HepG2 (cell line): ENCODE measurements at regions not wholly inside any gene's neighbourhood (a gene's known extent, or its start where the extent isn't known, plus 50 kb on each side); places are given as distances from the start of the nearest gene placed in this dataset.

Experiments used
- ATAC-seq: fragments of 200-7000 bp; cut with Tn5 transposase; 3 replicates; pipeline ENCODE4 v1.9.1; 2020; ENCODE audit warnings: mild to moderate bottlenecking, moderate library complexity
- BruUV-seq: library from RNA; stranded (reverse); fragments of 400-500 nt; replicated peaks from 2 replicates; lab custom pipeline; 2021; lab: Mats Ljungman, UMichigan
- CTCF ChIA-PET: fragments of 300-600 bp; formaldehyde crosslinking; extraction: SDS; loops from one replicate; lab custom pipeline; 2021; ENCODE audit warnings: low total read pairs, inconsistent platforms, low intra/inter-chr PET ratio; lab: Yijun Ruan, JAX
- POLR2A ChIA-PET: fragments of 350-600 bp; sonication (Branson Sonifier 250); formaldehyde crosslinking; loops from one replicate; lab custom pipeline; 2020; ENCODE audit warnings: antibody characterized with exemption, inconsistent platforms; lab: Yijun Ruan, JAX
- DNase-seq: peaks from one replicate; pipeline ENCODE4 v3.0.0-alpha.2; 2015; ENCODE audit warnings: low spot score
- FAIRE-seq: peaks from 3 replicates; lab custom pipeline; 2011; peaks lifted over from hg19 to GRCh38; lab: Jason Lieb, UNC
- H2AFZ ChIP-seq: one replicate; pipeline ENCODE4 v1.6.1; 2011; ENCODE audit warnings: low read length, inconsistent platforms
- H3K27ac ChIP-seq: fragments of 300-600 bp; 3 replicates; pipeline ENCODE4 v1.8.0; 2011; ENCODE audit warnings: mixed run types, mild to moderate bottlenecking, mixed read lengths, low read length, inconsistent platforms; ENCODE audit not compliant: insufficient read depth; ENCODE audit errors: extremely low read length
- H3K27me3 ChIP-seq, 2 experiments: fragments of 200-600 bp in 1 of 2; 2 replicates in 1 of 2; 3 replicates in 1 of 2; pipeline versions ENCODE4 v1.6.0 to v1.8.0; 2011; ENCODE audit warnings: low read length in 2 of 2, mild to moderate bottlenecking in 2 of 2, moderate library complexity in 2 of 2, inconsistent platforms in 1 of 2; ENCODE audit not compliant: insufficient read depth in 2 of 2, control insufficient read depth in 1 of 2
- H3K36me3 ChIP-seq, 2 experiments: fragments of 200-600 bp in 1 of 2; replicated peaks in 1 of 2; 2 replicates in 1 of 2; 3 replicates in 1 of 2; pipeline versions ENCODE4 v1.5.1 to v1.8.0; 2011; ENCODE audit warnings: low read length in 2 of 2, inconsistent platforms in 1 of 2; ENCODE audit not compliant: insufficient read depth in 2 of 2, control insufficient read depth in 1 of 2
- H3K4me1 ChIP-seq: 2 replicates; pipeline ENCODE4 v1.5.1; 2012; ENCODE audit warnings: low read length, inconsistent platforms; ENCODE audit not compliant: insufficient read depth
- H3K4me2 ChIP-seq: 2 replicates; pipeline ENCODE4 v1.6.0; 2011; ENCODE audit warnings: low read depth, low read length, inconsistent platforms
- H3K4me3 ChIP-seq, 3 experiments: fragments of 200-600 bp in 1 of 3; sonication (generic), shearing (Covaris generic) in 1 of 3; replicated peaks in 1 of 3; 2 replicates each; pipeline ENCODE4 v1.5.1; 2011 to 2016; ENCODE audit warnings: low read length in 3 of 3, inconsistent platforms in 2 of 3, low read depth in 2 of 3, mild to moderate bottlenecking in 2 of 3, control low read depth in 1 of 3, mixed read lengths in 1 of 3; ENCODE audit not compliant: insufficient read depth in 1 of 3
- H3K79me2 ChIP-seq: one replicate; pipeline ENCODE4 v1.6.1; 2011; ENCODE audit warnings: low read length, inconsistent platforms; ENCODE audit not compliant: insufficient read depth
- H3K9ac ChIP-seq: 2 replicates; pipeline ENCODE4 v1.6.0; 2011; ENCODE audit warnings: mild to moderate bottlenecking, low read depth, low read length, inconsistent platforms; ENCODE audit not compliant: insufficient read depth
- H3K9me3 ChIP-seq: 2 replicates; pipeline ENCODE4 v1.5.1; 2012; ENCODE audit warnings: mild to moderate bottlenecking, low read length
- H4K20me1 ChIP-seq: 2 replicates; pipeline ENCODE4 v1.6.0; 2011; ENCODE audit warnings: inconsistent platforms, mild to moderate bottlenecking, low read length, moderate library complexity; ENCODE audit not compliant: insufficient read depth
- MEIS2 ChIP-seq: sonication (generic); formaldehyde crosslinking; IDR thresholded peaks from 2 replicates; pipeline ENCODE4 v1.9.0; 2021; ENCODE audit warnings: mild to moderate bottlenecking, missing genetic modification reagents
- ZBED4 ChIP-seq: sonication (generic); formaldehyde crosslinking; IDR thresholded peaks from 2 replicates; pipeline ENCODE4 v1.4.0; 2020; ENCODE audit warnings: missing genetic modification reagents, borderline replicate concordance
- ZNF687 ChIP-seq: sonication (generic); formaldehyde crosslinking; IDR thresholded peaks from 2 replicates; pipeline ENCODE4 v1.5.1; 2020; ENCODE audit warnings: mild to moderate bottlenecking, missing genetic modification reagents, moderate library complexity
- WGBS: methylation state at CpG from one replicate; pipeline ENCODE4 v1.1.6; 2017; ENCODE audit warnings: low lambda C conversion rate; 5-methylcytosine and 5-hydroxymethylcytosine counted together
- in situ Hi-C: cut with HindIII; loops from 2 replicates; pipeline ENCODE4 v1.10.0; 2017; ENCODE audit warnings: low pct_unique_long_range_greater_than_20kb; ENCODE audit not compliant: extremely low pct_ligation_motif_present
- intact Hi-C: fragments of 100-400 bp; cut with micrococcal nuclease; formaldehyde crosslinking; loops from one replicate; pipeline ENCODE4 v1.10.0; 2022; ENCODE audit not compliant: unreplicated experiment

GRCh38 chr2:66698091-66698490 lies 263.2 kb downstream of the MEIS1 start:
- Histone ChIP-seq H3K9me3 (no peaks in the 10 kb centered on the region), H3K4me3 (no peak overlapping the region), H2AFZ (no peak overlapping the region), H3K27ac (no peak overlapping the region), H3K27me3 (no peaks in the 10 kb centered on the region), H3K4me1 (no peaks in the 10 kb centered on the region), H4K20me1 (no peaks in the 10 kb centered on the region), H3K9ac (no peak overlapping the region), H3K36me3 (no peaks in the 10 kb centered on the region), H3K4me2 (no peak overlapping the region), H3K79me2 (no peaks in the 10 kb centered on the region)
- in situ Hi-C loops (no loop called here), intact Hi-C loops (no loop called here)
- CTCF ChIA-PET = no interaction called here
- no peak for DNase-seq
- no peak for ATAC-seq
- WGBS = 33% methylated on average over 3 of the region's 3 CpGs
- no peak for FAIRE-seq
- TF ChIP-seq ZBED4 (CRISPR knock-in tag) = no peak
- TF ChIP-seq ZNF687 (CRISPR knock-in tag) = no peak
- TF ChIP-seq MEIS2 (CRISPR knock-in tag) = no peak
- no TSS peak for BruUV-seq
- POLR2A ChIA-PET = no interaction called here
